Keratinocyte (primary cell): ENCODE measurements at regions not wholly inside any gene's neighbourhood (a gene's known extent, or its start where the extent isn't known, plus 50 kb on each side); places are given as distances from the start of the nearest gene placed in this dataset.
A peak's percentile ranks its signal among the peaks of the same experiment; 100 is the strongest.

Experiments used
- DNase-seq: peaks from one replicate; pipeline ENCODE4 v3.0.0-alpha.2; 2011; ENCODE audit warnings: low read depth, missing footprints, low spot score
- FAIRE-seq: peaks from 2 replicates; lab custom pipeline; 2011; peaks lifted over from hg19 to GRCh38; lab: Jason Lieb, UNC
- H2AFZ ChIP-seq: 2 replicates; pipeline ENCODE4 v1.6.0; 2012; ENCODE audit warnings: low read length, control low read depth, inconsistent platforms; ENCODE audit not compliant: control insufficient read depth
- H3K27ac ChIP-seq: 2 replicates; pipeline ENCODE4 v1.5.1; 2011; ENCODE audit warnings: low read length; ENCODE audit not compliant: control insufficient read depth, insufficient read depth
- H3K27me3 ChIP-seq: 3 replicates; pipeline ENCODE4 v1.6.0; 2011; ENCODE audit warnings: low read length; ENCODE audit not compliant: control insufficient read depth, insufficient read depth; ENCODE audit errors: extremely low read depth
- H3K36me3 ChIP-seq, 2 experiments: 2 replicates in 1 of 2; 3 replicates in 1 of 2; pipeline ENCODE4 v1.5.1; 2011; ENCODE audit warnings: low read length in 2 of 2, mild to moderate bottlenecking in 1 of 2; ENCODE audit not compliant: control insufficient read depth in 2 of 2, insufficient read depth in 2 of 2; ENCODE audit errors: extremely low read depth in 1 of 2
- H3K4me1 ChIP-seq: 3 replicates; pipeline ENCODE4 v1.5.1; 2011; ENCODE audit warnings: low read length; ENCODE audit not compliant: control insufficient read depth, insufficient read depth; ENCODE audit errors: extremely low read depth
- H3K4me2 ChIP-seq: 3 replicates; pipeline ENCODE4 v1.6.0; 2011; ENCODE audit warnings: low read depth, low read length; ENCODE audit not compliant: control insufficient read depth, insufficient read depth; ENCODE audit errors: extremely low read depth
- H3K4me3 ChIP-seq, 3 experiments: fragments of 200-600 bp in 1 of 3; sonication (generic) in 1 of 3; 2 replicates in 2 of 3; 3 replicates in 1 of 3; pipeline ENCODE4 v1.5.1; 2011 to 2016; ENCODE audit warnings: low read length in 3 of 3, mild to moderate bottlenecking in 3 of 3, control low read depth in 2 of 3, inconsistent platforms in 1 of 3, low read depth in 1 of 3, mixed read lengths in 1 of 3, mixed run types in 1 of 3, moderate library complexity in 1 of 3; ENCODE audit not compliant: control insufficient read depth in 2 of 3, insufficient read depth in 2 of 3; ENCODE audit errors: extremely low read depth in 1 of 3
- H3K79me2 ChIP-seq: 2 replicates; pipeline ENCODE4 v1.6.0; 2012; ENCODE audit warnings: low read length; ENCODE audit not compliant: control insufficient read depth, insufficient read depth
- H3K9ac ChIP-seq: 3 replicates; pipeline ENCODE4 v1.6.0; 2011; ENCODE audit warnings: low read length; ENCODE audit not compliant: control insufficient read depth, insufficient read depth; ENCODE audit errors: extremely low read depth
- H3K9me1 ChIP-seq: 3 replicates; pipeline ENCODE4 v1.6.0; 2011; ENCODE audit warnings: low read length; ENCODE audit not compliant: control insufficient read depth, insufficient read depth; ENCODE audit errors: extremely low read depth
- H3K9me3 ChIP-seq: 2 replicates; pipeline ENCODE4 v1.5.1; 2012; ENCODE audit warnings: low read depth, low read length; ENCODE audit not compliant: control insufficient read depth
- H4K20me1 ChIP-seq: 3 replicates; pipeline ENCODE4 v1.6.0; 2011; ENCODE audit warnings: low read length; ENCODE audit not compliant: control insufficient read depth, insufficient read depth; ENCODE audit errors: extremely low read depth
- CTCF ChIP-seq, 3 experiments: IDR thresholded peaks in 1 of 3; conservative IDR thresholded peaks in 1 of 3; optimal IDR thresholded peaks in 1 of 3; 2 replicates in 2 of 3; 3 replicates in 1 of 3; pipeline versions ENCODE3 to v1.5.1; 2011; ENCODE audit warnings: low read length in 3 of 3, mild to moderate bottlenecking in 3 of 3, moderate library complexity in 2 of 3, control low read depth in 1 of 3, inconsistent platforms in 1 of 3; ENCODE audit not compliant: insufficient read depth in 2 of 3; ENCODE audit errors: extremely low read depth in 1 of 3
- EZH2 ChIP-seq: IDR thresholded peaks from one replicate; pipeline ENCODE4 v1.6.1; 2012; ENCODE audit warnings: inconsistent platforms, mild to moderate bottlenecking, low read length, moderate library complexity
- dilution Hi-C: fragments of 300-500 bp; cut with MboI; formaldehyde crosslinking; loops from one replicate; pipeline ENCODE4 v1.7.0; 2020; ENCODE audit warnings: low sequenced_read_pairs; ENCODE audit not compliant: extremely low pct_ligation_motif_present

GRCh38 chr5:6820851-6821479, 107.7 kb downstream of the TENT4A start:
- no peak overlapping the region for H3K27ac ChIP-seq
- no peaks in the 10 kb centered on the region for H3K79me2 ChIP-seq
- H3K27me3 ChIP-seq, result peaks cover 6% of the 10 kb centered on the region
- no peaks in the 10 kb centered on the region for H3K4me1 ChIP-seq
- H3K9me1 ChIP-seq, result no peaks in the 10 kb centered on the region
- peak; percentile 59 to 84 (median 73) for TF ChIP-seq CTCF (optimal IDR thresholded peaks at IDR 0.05 in 1 of 3, IDR thresholded peaks at IDR 0.05 in 1 of 3, conservative IDR thresholded peaks at IDR 0.05 in 1 of 3; ENCODE audit: extremely low read depth in 1 of 3, insufficient read depth in 2 of 3, low read length in 3 of 3)
- TF ChIP-seq EZH2, result no peak
- H3K4me3 ChIP-seq, result no peak overlapping the region
- no peak overlapping the region for H2AFZ ChIP-seq
- dilution Hi-C loops, result no loop called here
- H4K20me1 ChIP-seq, result no peaks in the 10 kb centered on the region
- DNase-seq (no peak), FAIRE-seq (no peak)
- H3K9ac ChIP-seq, result no peak overlapping the region
- H3K9me3 ChIP-seq, result no peaks in the 10 kb centered on the region
- H3K4me2 ChIP-seq, result no peak overlapping the region
- no peaks in the 10 kb centered on the region for H3K36me3 ChIP-seq

GRCh38 chr5:6822068-6822467, 108.8 kb downstream of the TENT4A start:
- no peaks in the 10 kb centered on the region for H3K36me3 ChIP-seq
- H3K79me2 ChIP-seq, result no peaks in the 10 kb centered on the region
- peaks cover 6% of the 10 kb centered on the region for H3K27me3 ChIP-seq
- no peak for FAIRE-seq
- no peak overlapping the region for H2AFZ ChIP-seq
- H3K4me2 ChIP-seq, result no peak overlapping the region
- TF ChIP-seq EZH2 (no peak), CTCF (optimal IDR thresholded peaks at IDR 0.05 in 1 of 3, IDR thresholded peaks at IDR 0.05 in 1 of 3, conservative IDR thresholded peaks at IDR 0.05 in 1 of 3; ENCODE audit: extremely low read depth in 1 of 3, insufficient read depth in 2 of 3, low read length in 3 of 3) (no peak)
- no peak overlapping the region for H3K9ac ChIP-seq
- no peaks in the 10 kb centered on the region for H3K4me1 ChIP-seq
- no peak for DNase-seq
- H3K27ac ChIP-seq, result no peak overlapping the region
- no peak overlapping the region for H3K4me3 ChIP-seq
- H3K9me3 ChIP-seq, result no peaks in the 10 kb centered on the region
- H3K9me1 ChIP-seq, result no peaks in the 10 kb centered on the region
- dilution Hi-C loops, result no loop called here
- no peaks in the 10 kb centered on the region for H4K20me1 ChIP-seq
